ENCODE measurements at regions not wholly inside any gene's neighbourhood (a gene's known extent, or its start where the extent isn't known, plus 50 kb on each side); places are given as distances from the start of the nearest gene placed in this dataset.

- TF ChIP-seq CTCF (IDR thresholded peaks at IDR 0.05) (no peak), POLR2A (IDR thresholded peaks at IDR 0.05) (no peak)
These were observed 77.9 kb upstream of the GLS start for GRCh38 chr2:190802626-190803209.
